Esophagus muscularis mucosa (tissue), 3 donors: ENCODE measurements at regions not wholly inside any gene's neighbourhood (a gene's known extent, or its start where the extent isn't known, plus 50 kb on each side); places are given as distances from the start of the nearest gene placed in this dataset.

Experiments used
- POLR2A ChIP-seq: fragments of 450-650 bp; IDR thresholded peaks from one replicate; pipeline ENCODE4 v1.6.1; 2017; ENCODE audit warnings: antibody characterized with exemption, moderate library complexity, mild to moderate bottlenecking, low read depth
- TF ChIP-seq, protein P1 (sequence below), 3 experiments: fragments of 200-600 bp in 2 of 3; fragments of 450-650 bp in 1 of 3; sonication (generic) in 2 of 3; IDR thresholded peaks; one replicate each; pipeline ENCODE4 v1.5.1; 2017 to 2019; ENCODE audit warnings: antibody characterized with exemption in 3 of 3, mild to moderate bottlenecking in 2 of 3, moderate library complexity in 1 of 3

DNA sequence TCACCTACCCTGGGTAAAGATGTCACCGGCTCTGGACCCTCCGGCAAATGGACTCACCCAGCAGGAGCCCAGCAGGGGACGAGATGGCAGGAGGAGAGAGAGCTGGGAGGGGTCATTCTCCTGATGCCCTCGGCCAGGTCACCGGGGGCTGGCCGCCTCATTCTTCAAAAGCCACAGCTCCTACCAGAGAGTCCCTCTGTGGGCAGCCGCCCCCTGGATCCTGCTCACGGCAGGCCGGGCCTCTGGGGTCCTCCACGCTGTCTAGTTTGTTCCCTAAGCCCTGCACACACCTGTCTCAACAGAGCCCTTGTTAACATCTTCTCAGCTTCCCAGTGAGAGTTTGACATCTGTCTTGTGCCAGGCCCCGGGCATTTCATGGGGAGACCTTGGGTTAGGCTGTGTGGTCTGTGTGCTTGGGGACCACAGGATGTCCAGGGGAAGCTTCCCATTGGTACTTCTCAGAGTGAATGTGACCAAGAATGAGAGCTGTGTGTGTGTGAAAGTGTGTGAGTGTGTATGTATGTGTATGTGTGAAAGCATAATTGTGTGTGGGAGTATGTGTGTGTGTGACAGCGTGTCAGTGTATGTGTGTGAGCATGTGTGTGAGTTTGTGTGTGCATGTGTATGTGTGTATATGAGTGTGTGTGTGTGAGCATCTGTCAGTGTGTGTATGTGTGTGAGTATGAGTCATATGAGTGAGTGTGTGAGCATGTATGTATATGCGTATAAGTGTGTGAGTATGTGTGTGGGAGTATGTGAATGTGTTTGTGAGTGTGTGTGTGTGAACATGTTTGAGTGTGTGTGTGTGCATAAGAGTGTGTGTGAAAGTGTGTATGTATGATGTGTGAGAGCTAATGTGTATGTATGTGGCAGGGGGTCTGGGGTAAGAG, 65.5 kb upstream of the BCO1 start:
- TF ChIP-seq, protein P1, sequence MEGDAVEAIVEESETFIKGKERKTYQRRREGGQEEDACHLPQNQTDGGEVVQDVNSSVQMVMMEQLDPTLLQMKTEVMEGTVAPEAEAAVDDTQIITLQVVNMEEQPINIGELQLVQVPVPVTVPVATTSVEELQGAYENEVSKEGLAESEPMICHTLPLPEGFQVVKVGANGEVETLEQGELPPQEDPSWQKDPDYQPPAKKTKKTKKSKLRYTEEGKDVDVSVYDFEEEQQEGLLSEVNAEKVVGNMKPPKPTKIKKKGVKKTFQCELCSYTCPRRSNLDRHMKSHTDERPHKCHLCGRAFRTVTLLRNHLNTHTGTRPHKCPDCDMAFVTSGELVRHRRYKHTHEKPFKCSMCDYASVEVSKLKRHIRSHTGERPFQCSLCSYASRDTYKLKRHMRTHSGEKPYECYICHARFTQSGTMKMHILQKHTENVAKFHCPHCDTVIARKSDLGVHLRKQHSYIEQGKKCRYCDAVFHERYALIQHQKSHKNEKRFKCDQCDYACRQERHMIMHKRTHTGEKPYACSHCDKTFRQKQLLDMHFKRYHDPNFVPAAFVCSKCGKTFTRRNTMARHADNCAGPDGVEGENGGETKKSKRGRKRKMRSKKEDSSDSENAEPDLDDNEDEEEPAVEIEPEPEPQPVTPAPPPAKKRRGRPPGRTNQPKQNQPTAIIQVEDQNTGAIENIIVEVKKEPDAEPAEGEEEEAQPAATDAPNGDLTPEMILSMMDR (IDR thresholded peaks at IDR 0.05), result no peak
- no peak for TF ChIP-seq POLR2A
